HG02759 (cell line): ENCODE measurements at regions not wholly inside any gene's neighbourhood (a gene's known extent, or its start where the extent isn't known, plus 50 kb on each side); places are given as distances from the start of the nearest gene placed in this dataset.
"Not testable (repeated sequence)": the region's sequence is repeated elsewhere in the genome, so short reads cannot be mapped to it uniquely, and the experiment has no call there.

Source experiments
- ATAC-seq: cut with Tn5 transposase; IDR thresholded peaks from one replicate; pipeline ENCODE4 v1.9.1; 2021; ENCODE audit warnings: mild to moderate bottlenecking, moderate library complexity; ENCODE audit not compliant: unreplicated experiment

- ATAC-seq = peak; percentile 80
Measured at GRCh38 chr10:61279400-61279799, 173.8 kb downstream of the TMEM26 start.

GRCh38 chr10:61278556-61278955, 174.6 kb downstream of the TMEM26 start:
- ATAC-seq = no peak

- ATAC-seq = no peak
Measured at GRCh38 chr10:61272781-61273180, 180.4 kb downstream of the TMEM26 start.

- no peak for ATAC-seq
Measured at GRCh38 chr10:61271127-61271780, 181.9 kb downstream of the TMEM26 start.

- ATAC-seq = no peak
Measured at GRCh38 chr10:61263518-61263917, 189.7 kb downstream of the TMEM26 start.

- ATAC-seq = no peak
Measured at GRCh38 chr10:61262486-61263261, 190.5 kb downstream of the TMEM26 start.

- ATAC-seq = no peak
Measured at GRCh38 chr10:61257956-61258496, 195.2 kb downstream of the TMEM26 start.

- ATAC-seq = no peak
Measured at GRCh38 chr10:61257136-61257535, 196.0 kb downstream of the TMEM26 start.

- not testable (repeated sequence) for ATAC-seq
Measured at GRCh38 chr10:61252326-61252725, 200.9 kb downstream of the TMEM26 start.

GRCh38 chr10:61251089-61251488, 202.1 kb downstream of the TMEM26 start:
- ATAC-seq = no peak

- ATAC-seq = no peak
Measured at GRCh38 chr10:61250131-61250530, 203.1 kb downstream of the TMEM26 start.

- ATAC-seq = no peak
Measured at GRCh38 chr10:61248013-61248412, 205.2 kb downstream of the TMEM26 start.

GRCh38 chr10:61244261-61244775, 208.9 kb downstream of the TMEM26 start:
- ATAC-seq = no peak

GRCh38 chr10:61232780-61233179, 220.4 kb downstream of the TMEM26 start:
- no peak for ATAC-seq

- ATAC-seq = no peak
Measured at GRCh38 chr10:61225939-61226338, 227.2 kb downstream of the TMEM26 start.

- ATAC-seq = no peak
Measured at GRCh38 chr10:61223576-61223975, 229.6 kb downstream of the TMEM26 start.

GRCh38 chr10:61219696-61220095, 233.5 kb downstream of the TMEM26 start:
- ATAC-seq = no peak

- no peak for ATAC-seq
Measured at GRCh38 chr10:61217851-61218565, 235.2 kb downstream of the TMEM26 start.

GRCh38 chr10:61215246-61215645, 237.9 kb downstream of the TMEM26 start:
- no peak for ATAC-seq

- no peak for ATAC-seq
Measured at GRCh38 chr10:61211468-61211867, 241.7 kb downstream of the TMEM26 start.

- no peak for ATAC-seq
Measured at GRCh38 chr10:61197057-61197456, 253.1 kb upstream of the RHOBTB1 start.
